SK-N-SH treated with all-trans-retinoic acid at 6 μM for 48 hours (cell line): ENCODE measurements at regions not wholly inside any gene's neighbourhood (a gene's known extent, or its start where the extent isn't known, plus 50 kb on each side); places are given as distances from the start of the nearest gene placed in this dataset.

ENCODE experiments used
- ATAC-seq: fragments of 200-7000 bp; cut with Tn5 transposase; 3 replicates; pipeline ENCODE4 v1.9.1; 2020; ENCODE audit warnings: mild to moderate bottlenecking, moderate library complexity
- ARNTL ChIP-seq: fragments of 450-650 bp; formaldehyde crosslinking; IDR thresholded peaks from 2 replicates; pipeline ENCODE4 v1.5.0; 2020; ENCODE audit warnings: low read depth, mild to moderate bottlenecking, moderate library complexity, borderline replicate concordance
- BACH2 ChIP-seq: fragments of 250-450 bp; sonication (Bioruptor Pico); IDR thresholded peaks from 2 replicates; pipeline ENCODE4 v1.9.0; 2021; ENCODE audit warnings: mild to moderate bottlenecking, borderline replicate concordance
- CSDC2 ChIP-seq: fragments of 250-450 bp; sonication (Bioruptor Pico); IDR thresholded peaks from 2 replicates; pipeline ENCODE4 v1.5.0; 2020; ENCODE audit warnings: mild to moderate bottlenecking, moderate library complexity
- GLIS3 ChIP-seq: fragments of 250-450 bp; sonication (Bioruptor Pico); IDR thresholded peaks from 2 replicates; pipeline ENCODE4 v1.5.0; 2020; ENCODE audit warnings: mild to moderate bottlenecking, moderate library complexity
- PPARA ChIP-seq: fragments of 250-450 bp; sonication (Bioruptor Pico); IDR thresholded peaks from 2 replicates; pipeline ENCODE4 v1.5.0; 2020; ENCODE audit warnings: mild to moderate bottlenecking, borderline replicate concordance
- RARB ChIP-seq: fragments of 250-450 bp; sonication (Bioruptor Pico); IDR thresholded peaks from 2 replicates; pipeline ENCODE4 v1.8.0; 2021; ENCODE audit warnings: mild to moderate bottlenecking, moderate library complexity
- SNAI2 ChIP-seq: fragments of 250-450 bp; sonication (Bioruptor Pico); IDR thresholded peaks from 2 replicates; pipeline ENCODE4 v1.5.0; 2020; ENCODE audit warnings: mild to moderate bottlenecking, moderate library complexity
- TCF4 ChIP-seq: fragments of 250-450 bp; sonication (Bioruptor Pico); IDR thresholded peaks from 2 replicates; pipeline ENCODE4 v1.8.0; 2021; ENCODE audit warnings: mild to moderate bottlenecking, moderate library complexity, borderline replicate concordance
- TOX ChIP-seq: fragments of 250-450 bp; sonication (Bioruptor Pico); IDR thresholded peaks from 2 replicates; pipeline ENCODE4 v1.8.0; 2021; ENCODE audit warnings: mild to moderate bottlenecking, moderate library complexity, borderline replicate concordance
- ZC3H10 ChIP-seq: fragments of 250-450 bp; sonication (Bioruptor Pico); IDR thresholded peaks from 2 replicates; pipeline ENCODE4 v1.5.1; 2021; ENCODE audit warnings: mild to moderate bottlenecking, moderate library complexity
- ZFP3 ChIP-seq: fragments of 250-450 bp; sonication (Bioruptor Pico); IDR thresholded peaks from 2 replicates; pipeline ENCODE4 v1.5.0; 2020; ENCODE audit warnings: mild to moderate bottlenecking, moderate library complexity
- ZFP30 ChIP-seq: fragments of 450-650 bp; formaldehyde crosslinking; IDR thresholded peaks from 2 replicates; pipeline ENCODE4 v1.5.0; 2022; ENCODE audit warnings: mild to moderate bottlenecking, moderate library complexity
- ZNF565 ChIP-seq: fragments of 450-650 bp; formaldehyde crosslinking; conservative IDR thresholded peaks from 2 replicates; pipeline ENCODE4 v1.5.0; 2020; ENCODE audit warnings: low read depth, mild to moderate bottlenecking, moderate library complexity
- ZNF70 ChIP-seq: fragments of 450-650 bp; formaldehyde crosslinking; IDR thresholded peaks from 2 replicates; pipeline ENCODE4 v1.5.0; 2020; ENCODE audit warnings: mild to moderate bottlenecking, moderate library complexity
- ZNF8 ChIP-seq: fragments of 450-650 bp; formaldehyde crosslinking; IDR thresholded peaks from 2 replicates; pipeline ENCODE4 v1.5.0; 2020; ENCODE audit warnings: mild to moderate bottlenecking, moderate library complexity
- TF ChIP-seq, protein P1 (sequence below): fragments of 250-450 bp; sonication (Bioruptor Pico); IDR thresholded peaks from 2 replicates; pipeline ENCODE4 v1.8.0; 2020; ENCODE audit warnings: mild to moderate bottlenecking, moderate library complexity, borderline replicate concordance
- TF ChIP-seq, protein P2 (sequence below): fragments of 250-450 bp; sonication (Bioruptor Pico); IDR thresholded peaks from 2 replicates; pipeline ENCODE4 v1.8.0; 2021; ENCODE audit warnings: low read depth, mild to moderate bottlenecking, moderate library complexity, borderline replicate concordance
- TF ChIP-seq, protein P3 (sequence below): fragments of 250-450 bp; sonication (Bioruptor Pico); IDR thresholded peaks from 2 replicates; pipeline ENCODE4 v1.5.1; 2021; ENCODE audit warnings: mild to moderate bottlenecking, moderate library complexity
- TF ChIP-seq, protein P4 (sequence below): fragments of 250-450 bp; sonication (Bioruptor Pico); IDR thresholded peaks from 2 replicates; pipeline ENCODE4 v1.5.1; 2020; ENCODE audit warnings: low read depth, mild to moderate bottlenecking, moderate library complexity
- TF ChIP-seq, protein P5 (sequence below): fragments of 250-450 bp; sonication (Bioruptor Pico); IDR thresholded peaks from 2 replicates; pipeline ENCODE4 v1.5.0; 2020; ENCODE audit warnings: mild to moderate bottlenecking, moderate library complexity

DNA sequence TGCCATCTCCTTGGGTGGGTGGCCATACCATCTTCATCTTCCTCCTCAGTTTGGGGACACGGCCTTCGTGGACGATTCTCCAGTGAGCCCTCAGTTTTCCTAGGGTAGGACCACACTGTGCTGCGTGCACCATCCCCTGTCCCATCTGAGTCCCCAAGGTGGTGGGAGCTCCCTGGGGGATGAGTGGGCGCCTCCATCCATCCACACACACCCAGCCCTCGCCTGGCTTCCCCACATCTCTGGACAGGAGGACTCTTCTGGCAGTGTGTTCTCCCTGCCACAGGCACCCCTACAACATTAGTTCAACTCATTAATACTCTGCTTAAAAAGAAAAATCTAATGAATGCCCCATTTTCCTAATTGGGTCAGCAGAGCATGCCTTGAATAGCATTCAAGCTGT is 408.5 kb downstream of the SHANK2 start (continued):
- TF ChIP-seq, protein P1, sequence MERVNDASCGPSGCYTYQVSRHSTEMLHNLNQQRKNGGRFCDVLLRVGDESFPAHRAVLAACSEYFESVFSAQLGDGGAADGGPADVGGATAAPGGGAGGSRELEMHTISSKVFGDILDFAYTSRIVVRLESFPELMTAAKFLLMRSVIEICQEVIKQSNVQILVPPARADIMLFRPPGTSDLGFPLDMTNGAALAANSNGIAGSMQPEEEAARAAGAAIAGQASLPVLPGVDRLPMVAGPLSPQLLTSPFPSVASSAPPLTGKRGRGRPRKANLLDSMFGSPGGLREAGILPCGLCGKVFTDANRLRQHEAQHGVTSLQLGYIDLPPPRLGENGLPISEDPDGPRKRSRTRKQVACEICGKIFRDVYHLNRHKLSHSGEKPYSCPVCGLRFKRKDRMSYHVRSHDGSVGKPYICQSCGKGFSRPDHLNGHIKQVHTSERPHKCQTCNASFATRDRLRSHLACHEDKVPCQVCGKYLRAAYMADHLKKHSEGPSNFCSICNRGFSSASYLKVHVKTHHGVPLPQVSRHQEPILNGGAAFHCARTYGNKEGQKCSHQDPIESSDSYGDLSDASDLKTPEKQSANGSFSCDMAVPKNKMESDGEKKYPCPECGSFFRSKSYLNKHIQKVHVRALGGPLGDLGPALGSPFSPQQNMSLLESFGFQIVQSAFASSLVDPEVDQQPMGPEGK, result no peak
- TF ChIP-seq TOX (no peak), TCF4 (CRISPR knock-in tag) (no peak), ARNTL (no peak), SNAI2 (CRISPR knock-in tag) (no peak), CSDC2 (no peak), PPARA (CRISPR knock-in tag) (no peak)

DNA sequence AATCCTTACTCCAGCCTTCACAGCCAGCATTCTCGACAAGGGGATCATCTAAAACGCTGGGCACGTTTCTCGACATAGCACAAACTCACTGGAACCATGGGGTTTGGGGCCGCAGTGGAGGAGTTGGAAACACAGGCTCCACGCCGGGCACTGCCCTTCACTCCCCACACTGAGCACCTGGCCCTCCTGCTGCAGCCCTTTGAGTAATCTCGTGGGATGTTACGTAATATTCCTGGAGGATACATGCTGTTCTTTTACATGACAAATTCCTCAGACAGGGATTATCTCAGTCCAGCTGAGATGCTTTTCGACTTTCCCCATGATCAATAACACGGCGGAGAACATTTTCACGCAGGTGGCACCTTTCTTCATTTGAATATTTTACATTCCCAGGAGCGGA is 408.0 kb downstream of the SHANK2 start:
- no peak for ATAC-seq
- TF ChIP-seq, protein P2, sequence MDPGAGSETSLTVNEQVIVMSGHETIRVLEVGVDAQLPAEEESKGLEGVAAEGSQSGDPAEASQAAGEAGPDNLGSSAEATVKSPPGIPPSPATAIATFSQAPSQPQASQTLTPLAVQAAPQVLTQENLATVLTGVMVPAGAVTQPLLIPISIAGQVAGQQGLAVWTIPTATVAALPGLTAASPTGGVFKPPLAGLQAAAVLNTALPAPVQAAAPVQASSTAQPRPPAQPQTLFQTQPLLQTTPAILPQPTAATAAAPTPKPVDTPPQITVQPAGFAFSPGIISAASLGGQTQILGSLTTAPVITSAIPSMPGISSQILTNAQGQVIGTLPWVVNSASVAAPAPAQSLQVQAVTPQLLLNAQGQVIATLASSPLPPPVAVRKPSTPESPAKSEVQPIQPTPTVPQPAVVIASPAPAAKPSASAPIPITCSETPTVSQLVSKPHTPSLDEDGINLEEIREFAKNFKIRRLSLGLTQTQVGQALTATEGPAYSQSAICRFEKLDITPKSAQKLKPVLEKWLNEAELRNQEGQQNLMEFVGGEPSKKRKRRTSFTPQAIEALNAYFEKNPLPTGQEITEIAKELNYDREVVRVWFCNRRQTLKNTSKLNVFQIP, result no peak
- TF ChIP-seq TOX (no peak), TCF4 (CRISPR knock-in tag) (no peak), RARB (no peak), ZFP30 (CRISPR knock-in tag) (no peak), ARNTL (no peak)
- TF ChIP-seq, protein P3, sequence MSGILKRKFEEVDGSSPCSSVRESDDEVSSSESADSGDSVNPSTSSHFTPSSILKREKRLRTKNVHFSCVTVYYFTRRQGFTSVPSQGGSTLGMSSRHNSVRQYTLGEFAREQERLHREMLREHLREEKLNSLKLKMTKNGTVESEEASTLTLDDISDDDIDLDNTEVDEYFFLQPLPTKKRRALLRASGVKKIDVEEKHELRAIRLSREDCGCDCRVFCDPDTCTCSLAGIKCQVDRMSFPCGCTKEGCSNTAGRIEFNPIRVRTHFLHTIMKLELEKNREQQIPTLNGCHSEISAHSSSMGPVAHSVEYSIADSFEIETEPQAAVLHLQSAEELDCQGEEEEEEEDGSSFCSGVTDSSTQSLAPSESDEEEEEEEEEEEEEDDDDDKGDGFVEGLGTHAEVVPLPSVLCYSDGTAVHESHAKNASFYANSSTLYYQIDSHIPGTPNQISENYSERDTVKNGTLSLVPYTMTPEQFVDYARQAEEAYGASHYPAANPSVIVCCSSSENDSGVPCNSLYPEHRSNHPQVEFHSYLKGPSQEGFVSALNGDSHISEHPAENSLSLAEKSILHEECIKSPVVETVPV (CRISPR knock-in tag), result no peak
- TF ChIP-seq, protein P4, sequence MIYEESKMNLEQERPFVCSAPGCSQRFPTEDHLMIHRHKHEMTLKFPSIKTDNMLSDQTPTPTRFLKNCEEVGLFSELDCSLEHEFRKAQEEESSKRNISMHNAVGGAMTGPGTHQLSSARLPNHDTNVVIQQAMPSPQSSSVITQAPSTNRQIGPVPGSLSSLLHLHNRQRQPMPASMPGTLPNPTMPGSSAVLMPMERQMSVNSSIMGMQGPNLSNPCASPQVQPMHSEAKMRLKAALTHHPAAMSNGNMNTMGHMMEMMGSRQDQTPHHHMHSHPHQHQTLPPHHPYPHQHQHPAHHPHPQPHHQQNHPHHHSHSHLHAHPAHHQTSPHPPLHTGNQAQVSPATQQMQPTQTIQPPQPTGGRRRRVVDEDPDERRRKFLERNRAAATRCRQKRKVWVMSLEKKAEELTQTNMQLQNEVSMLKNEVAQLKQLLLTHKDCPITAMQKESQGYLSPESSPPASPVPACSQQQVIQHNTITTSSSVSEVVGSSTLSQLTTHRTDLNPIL (CRISPR knock-in tag), result no peak
- TF ChIP-seq, protein P1, result no peak

DNA sequence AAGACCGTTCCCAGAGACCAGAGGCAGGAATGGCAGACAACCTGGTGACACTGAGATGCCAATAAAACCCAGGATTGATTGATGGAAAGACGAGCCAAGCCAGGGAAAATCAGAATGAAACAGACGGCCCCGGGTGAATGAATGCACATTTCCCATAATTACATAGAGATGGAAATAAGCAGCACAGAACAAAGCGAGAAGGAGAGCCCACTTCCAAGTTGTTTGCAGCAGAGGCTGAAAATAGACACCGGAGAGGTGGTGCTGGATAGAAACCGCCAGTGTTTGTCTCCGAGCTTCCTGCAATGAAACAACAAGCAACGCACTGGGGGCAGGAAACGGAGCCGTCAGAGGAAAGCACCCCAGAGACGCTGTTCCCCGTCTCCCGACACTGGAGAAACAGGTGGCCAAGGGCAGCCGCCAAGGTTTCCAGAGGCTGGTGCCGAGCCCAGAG is 406.8 kb downstream of the SHANK2 start:
- TF ChIP-seq SNAI2 (CRISPR knock-in tag) (no peak), ZNF565 (CRISPR knock-in tag) (no peak), ZFP3 (CRISPR knock-in tag) (no peak), TCF4 (CRISPR knock-in tag) (no peak), ARNTL (no peak), RARB (no peak), GLIS3 (no peak), ZNF70 (CRISPR knock-in tag) (no peak), ZNF8 (CRISPR knock-in tag) (no peak), CSDC2 (no peak), PPARA (CRISPR knock-in tag) (no peak), ZFP30 (CRISPR knock-in tag) (no peak), TOX (no peak), BACH2 (CRISPR knock-in tag) (no peak), ZC3H10 (CRISPR knock-in tag) (no peak)
- TF ChIP-seq, protein P2, result no peak
- TF ChIP-seq, protein P1, result no peak
- TF ChIP-seq, protein P3 (CRISPR knock-in tag), result no peak
- TF ChIP-seq, protein P5, sequence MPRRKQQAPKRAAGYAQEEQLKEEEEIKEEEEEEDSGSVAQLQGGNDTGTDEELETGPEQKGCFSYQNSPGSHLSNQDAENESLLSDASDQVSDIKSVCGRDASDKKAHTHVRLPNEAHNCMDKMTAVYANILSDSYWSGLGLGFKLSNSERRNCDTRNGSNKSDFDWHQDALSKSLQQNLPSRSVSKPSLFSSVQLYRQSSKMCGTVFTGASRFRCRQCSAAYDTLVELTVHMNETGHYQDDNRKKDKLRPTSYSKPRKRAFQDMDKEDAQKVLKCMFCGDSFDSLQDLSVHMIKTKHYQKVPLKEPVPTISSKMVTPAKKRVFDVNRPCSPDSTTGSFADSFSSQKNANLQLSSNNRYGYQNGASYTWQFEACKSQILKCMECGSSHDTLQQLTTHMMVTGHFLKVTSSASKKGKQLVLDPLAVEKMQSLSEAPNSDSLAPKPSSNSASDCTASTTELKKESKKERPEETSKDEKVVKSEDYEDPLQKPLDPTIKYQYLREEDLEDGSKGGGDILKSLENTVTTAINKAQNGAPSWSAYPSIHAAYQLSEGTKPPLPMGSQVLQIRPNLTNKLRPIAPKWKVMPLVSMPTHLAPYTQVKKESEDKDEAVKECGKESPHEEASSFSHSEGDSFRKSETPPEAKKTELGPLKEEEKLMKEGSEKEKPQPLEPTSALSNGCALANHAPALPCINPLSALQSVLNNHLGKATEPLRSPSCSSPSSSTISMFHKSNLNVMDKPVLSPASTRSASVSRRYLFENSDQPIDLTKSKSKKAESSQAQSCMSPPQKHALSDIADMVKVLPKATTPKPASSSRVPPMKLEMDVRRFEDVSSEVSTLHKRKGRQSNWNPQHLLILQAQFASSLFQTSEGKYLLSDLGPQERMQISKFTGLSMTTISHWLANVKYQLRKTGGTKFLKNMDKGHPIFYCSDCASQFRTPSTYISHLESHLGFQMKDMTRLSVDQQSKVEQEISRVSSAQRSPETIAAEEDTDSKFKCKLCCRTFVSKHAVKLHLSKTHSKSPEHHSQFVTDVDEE, result no peak
- ATAC-seq, result no peak
